GM12878 (cell line): ENCODE measurements at regions not wholly inside any gene's neighbourhood (a gene's known extent, or its start where the extent isn't known, plus 50 kb on each side); places are given as distances from the start of the nearest gene placed in this dataset.

Experiments used
- ATAC-seq: fragments of 200-7000 bp; cut with Tn5 transposase; 3 replicates; pipeline ENCODE4 v1.9.1; 2020; ENCODE audit warnings: mild to moderate bottlenecking, moderate library complexity
- BruUV-seq: library from RNA; stranded (reverse); fragments of 400-500 nt; replicated peaks from 2 replicates; lab custom pipeline; 2021; lab: Mats Ljungman, UMichigan
- CTCF ChIA-PET: fragments of 300-600 bp; sonication (Branson Sonifier 250); formaldehyde crosslinking; extraction: SDS; loops from one replicate; lab custom pipeline; 2021; ENCODE audit warnings: inconsistent platforms; lab: Yijun Ruan, JAX
- POLR2A ChIA-PET: fragments of 350-600 bp; formaldehyde crosslinking; extraction: SDS; loops from one replicate; lab custom pipeline; 2021; ENCODE audit warnings: inconsistent platforms; lab: Charles Lee
- RAD21 ChIA-PET: fragments of 300-600 bp; sonication (Branson Sonifier 250); formaldehyde crosslinking; loops from one replicate; lab custom pipeline; 2023; ENCODE audit warnings: antibody characterized with exemption; ENCODE audit not compliant: unreplicated experiment; lab: Charles Lee
- SMC1A ChIA-PET: fragments of 300-600 bp; sonication (Branson Sonifier 250); formaldehyde crosslinking; loops from one replicate; lab custom pipeline; 2023; ENCODE audit not compliant: unreplicated experiment, uncharacterized antibody; lab: Charles Lee
- DNase-seq: peaks from one replicate; pipeline ENCODE4 v3.0.0-alpha.2; 2011; ENCODE audit warnings: low read depth, low spot score
- FAIRE-seq: peaks from 3 replicates; lab custom pipeline; 2011; peaks lifted over from hg19 to GRCh38; lab: Jason Lieb, UNC
- H2AFZ ChIP-seq: 2 replicates; pipeline ENCODE4 v1.6.0; 2011; ENCODE audit warnings: low read depth, low read length, control low read depth; ENCODE audit not compliant: control insufficient read depth
- H3K27ac ChIP-seq: 2 replicates; pipeline ENCODE4 v1.5.1; 2011; ENCODE audit warnings: control low read depth; ENCODE audit not compliant: control insufficient read depth, insufficient read depth
- H3K27me3 ChIP-seq, 2 experiments: replicated peaks in 1 of 2; 2 replicates each; pipeline versions ENCODE4 v1.6.0 to v1.6.1; 2011; ENCODE audit warnings: low read length in 1 of 2; ENCODE audit not compliant: control insufficient read depth in 2 of 2, insufficient read depth in 2 of 2
- H3K36me3 ChIP-seq, 2 experiments: 2 replicates each; pipeline ENCODE4 v1.5.1; 2011; ENCODE audit warnings: low read length in 1 of 2; ENCODE audit not compliant: control insufficient read depth in 2 of 2, insufficient read depth in 2 of 2
- H3K4me1 ChIP-seq: 2 replicates; pipeline ENCODE4 v1.6.1; 2011; ENCODE audit warnings: mild to moderate bottlenecking, low read length, moderate library complexity, mixed read lengths; ENCODE audit not compliant: control insufficient read depth, insufficient read depth
- H3K4me2 ChIP-seq: 2 replicates; pipeline ENCODE4 v1.6.0; 2011; ENCODE audit warnings: control low read depth; ENCODE audit not compliant: control insufficient read depth, insufficient read depth
- H3K4me3 ChIP-seq: fragments of 200-600 bp; sonication (generic); 2 replicates; pipeline ENCODE4 v1.5.1; 2016
- H3K79me2 ChIP-seq: 2 replicates; pipeline ENCODE4 v1.6.0; 2011; ENCODE audit warnings: low read length; ENCODE audit not compliant: control insufficient read depth, insufficient read depth
- H3K9ac ChIP-seq: 2 replicates; pipeline ENCODE4 v1.8.0; 2011; ENCODE audit warnings: low read length, control low read depth, mixed read lengths; ENCODE audit not compliant: control insufficient read depth, insufficient read depth
- H3K9me3 ChIP-seq: replicated peaks from 3 replicates; pipeline ENCODE4 v1.5.1; 2011; ENCODE audit warnings: mild to moderate bottlenecking, low read length; ENCODE audit not compliant: control insufficient read depth, insufficient read depth
- H4K20me1 ChIP-seq: 2 replicates; pipeline ENCODE4 v1.6.0; 2011; ENCODE audit not compliant: control insufficient read depth, insufficient read depth
- ASH2L ChIP-seq: fragments of 300-600, 200-600 bp; sonication (generic); IDR thresholded peaks from 2 replicates; pipeline ENCODE4 v1.6.1; 2017; ENCODE audit warnings: low read depth, mild to moderate bottlenecking, borderline replicate concordance
- EED ChIP-seq: sonication (generic); IDR thresholded peaks from 2 replicates; pipeline ENCODE4 v1.6.1; 2016; ENCODE audit warnings: antibody characterized with exemption, low read depth
- MEF2A ChIP-seq: IDR thresholded peaks from 2 replicates; pipeline ENCODE4 v1.6.1; 2011; ENCODE audit warnings: low read depth, mild to moderate bottlenecking, low read length, moderate library complexity; ENCODE audit not compliant: insufficient read depth
- NFYA ChIP-seq: IDR thresholded peaks from 2 replicates; pipeline ENCODE4 v1.6.1; 2011; ENCODE audit warnings: low read depth, mild to moderate bottlenecking, low read length, improper control_type of control experiment, borderline replicate concordance
- POLR2AphosphoS5 ChIP-seq: IDR thresholded peaks from 2 replicates; pipeline ENCODE4 v1.6.1; 2011; ENCODE audit warnings: mild to moderate bottlenecking, low read length, inconsistent platforms
- RAD51 ChIP-seq: fragments of 450-650 bp; IDR thresholded peaks from 2 replicates; pipeline ENCODE4 v1.6.1; 2016; ENCODE audit warnings: moderate library complexity, mild to moderate bottlenecking, inconsistent platforms
- SMAD5 ChIP-seq: IDR thresholded peaks from 2 replicates; pipeline ENCODE4 v1.6.1; 2016; ENCODE audit warnings: antibody characterized with exemption, low read depth
- SP1 ChIP-seq: IDR thresholded peaks from one replicate; pipeline ENCODE4 v1.6.1; 2011; ENCODE audit warnings: low read depth, low read length
- TCF3 ChIP-seq: IDR thresholded peaks from 2 replicates; pipeline ENCODE4 v1.6.1; 2012; ENCODE audit warnings: low read depth, mild to moderate bottlenecking, low read length, borderline replicate concordance; ENCODE audit not compliant: insufficient read depth
- WGBS: methylation state at CpG from one replicate; pipeline ENCODE4 v1.1.6; 2016; ENCODE audit warnings: low lambda C conversion rate; ENCODE audit not compliant: insufficient replicate concordance, insufficient coverage; ENCODE audit errors: missing lambda C conversion rate; 5-methylcytosine and 5-hydroxymethylcytosine counted together
- in situ Hi-C: fragments of 300-500 bp; cut with MboI; formaldehyde crosslinking; loops from 9 replicates; pipeline ENCODE4 v1.14.3; 2018; ENCODE audit warnings: mixed read lengths
- intact Hi-C: fragments of 100-400 bp; cut with micrococcal nuclease; formaldehyde crosslinking; loops from one replicate; pipeline ENCODE4 v1.14.2; 2022; ENCODE audit not compliant: unreplicated experiment
- TF ChIP-seq, protein P1 (sequence below): fragments of 450-650 bp; IDR thresholded peaks from 2 replicates; pipeline ENCODE4 v1.6.1; 2016; ENCODE audit warnings: mild to moderate bottlenecking
- TF ChIP-seq, protein P2 (sequence below): IDR thresholded peaks from 2 replicates; pipeline ENCODE4 v1.6.1; 2011; ENCODE audit warnings: borderline replicate concordance, low read depth, mild to moderate bottlenecking, moderate library complexity, low read length; ENCODE audit not compliant: insufficient read depth, poor library complexity, severe bottlenecking

DNA sequence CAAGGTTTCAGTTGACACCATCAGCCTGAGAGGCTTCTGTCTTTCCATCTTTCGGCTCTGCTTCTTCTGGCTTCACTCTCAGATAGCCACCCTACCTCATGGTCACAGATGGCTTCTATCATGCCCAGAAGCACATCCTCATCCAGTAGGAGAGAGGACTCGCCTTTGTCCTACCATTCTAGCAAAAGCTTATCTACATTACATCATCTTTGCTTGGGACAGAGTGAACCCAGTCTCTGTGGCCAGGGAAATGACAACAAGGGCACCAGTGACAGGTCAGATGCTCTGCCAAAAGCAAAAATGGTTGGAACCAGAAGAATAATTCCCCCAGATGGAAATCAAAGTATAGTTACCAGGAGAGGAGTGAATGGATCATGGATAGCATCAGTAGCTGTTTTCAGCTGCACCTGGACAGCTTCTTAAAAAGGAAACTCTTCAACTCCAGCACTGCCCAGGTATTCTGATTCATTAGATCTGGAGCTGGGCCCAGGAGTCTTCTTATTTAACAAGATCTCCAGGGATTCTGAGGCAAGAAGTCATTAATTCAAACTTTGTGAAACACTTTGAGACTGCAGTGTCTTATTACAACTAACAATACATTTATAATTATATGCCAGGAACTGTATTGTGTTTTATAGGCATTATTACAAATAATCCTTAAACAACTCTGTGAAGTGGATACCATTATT is 257.7 kb upstream of the UBE2E3 start (continued):
- TF ChIP-seq, protein P1, sequence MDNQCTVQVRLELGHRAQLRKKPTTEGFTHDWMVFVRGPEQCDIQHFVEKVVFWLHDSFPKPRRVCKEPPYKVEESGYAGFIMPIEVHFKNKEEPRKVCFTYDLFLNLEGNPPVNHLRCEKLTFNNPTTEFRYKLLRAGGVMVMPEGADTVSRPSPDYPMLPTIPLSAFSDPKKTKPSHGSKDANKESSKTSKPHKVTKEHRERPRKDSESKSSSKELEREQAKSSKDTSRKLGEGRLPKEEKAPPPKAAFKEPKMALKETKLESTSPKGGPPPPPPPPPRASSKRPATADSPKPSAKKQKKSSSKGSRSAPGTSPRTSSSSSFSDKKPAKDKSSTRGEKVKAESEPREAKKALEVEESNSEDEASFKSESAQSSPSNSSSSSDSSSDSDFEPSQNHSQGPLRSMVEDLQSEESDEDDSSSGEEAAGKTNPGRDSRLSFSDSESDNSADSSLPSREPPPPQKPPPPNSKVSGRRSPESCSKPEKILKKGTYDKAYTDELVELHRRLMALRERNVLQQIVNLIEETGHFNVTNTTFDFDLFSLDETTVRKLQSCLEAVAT: no peak
- TF ChIP-seq MEF2A: no peak

DNA sequence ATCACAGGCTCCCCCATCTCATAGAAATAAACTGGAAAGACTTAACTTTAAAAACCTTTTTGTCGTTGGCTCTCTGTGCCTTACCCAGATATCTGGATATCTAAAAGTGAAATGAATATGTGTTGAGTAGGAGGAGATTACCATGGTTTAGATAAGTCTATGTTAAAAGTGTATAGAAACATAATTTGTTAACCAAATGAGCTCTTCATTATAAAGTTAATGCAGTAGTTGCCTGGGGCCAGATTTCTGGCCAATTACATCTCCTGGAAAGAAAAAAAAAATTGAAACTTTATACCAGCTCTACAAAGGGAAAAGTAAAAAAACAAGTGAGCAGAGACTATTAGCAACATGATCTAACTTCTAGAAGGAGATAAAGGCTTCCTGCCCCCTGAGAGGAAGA is 259.6 kb upstream of the UBE2E3 start:
- Histone ChIP-seq H2AFZ (no peak overlapping the region), H3K79me2 (no peaks in the 10 kb centered on the region), H3K36me3 (no peaks in the 10 kb centered on the region), H3K27me3 (no peaks in the 10 kb centered on the region), H3K9ac (no peak overlapping the region), H3K27ac (no peak overlapping the region), H3K9me3 (no peaks in the 10 kb centered on the region), H3K4me1 (no peaks in the 10 kb centered on the region), H3K4me3 (no peak overlapping the region), H4K20me1 (no peaks in the 10 kb centered on the region), H3K4me2 (no peak overlapping the region)
- no peak for TF ChIP-seq EED
- RAD21 ChIA-PET: no interaction called here
- POLR2A ChIA-PET: no interaction called here
- ATAC-seq (no peak), DNase-seq (no peak), FAIRE-seq (no peak)
- intact Hi-C loops: no loop called here
- BruUV-seq: no TSS peak
- 0% methylated on average over 1 of the region's 1 CpG for WGBS
- SMC1A ChIA-PET: interaction anchor here (0.6 to 1.5 kb wide), 3 partner anchors 13 to 606 kb away, joined by 3 read pairs; no protein-coding TSS in a partner anchor
- CTCF ChIA-PET: interaction anchor here (1.0 kb wide), 1 partner anchor 41 kb away, joined by 3 read pairs; no protein-coding TSS in a partner anchor
- in situ Hi-C loops: no loop called here

DNA sequence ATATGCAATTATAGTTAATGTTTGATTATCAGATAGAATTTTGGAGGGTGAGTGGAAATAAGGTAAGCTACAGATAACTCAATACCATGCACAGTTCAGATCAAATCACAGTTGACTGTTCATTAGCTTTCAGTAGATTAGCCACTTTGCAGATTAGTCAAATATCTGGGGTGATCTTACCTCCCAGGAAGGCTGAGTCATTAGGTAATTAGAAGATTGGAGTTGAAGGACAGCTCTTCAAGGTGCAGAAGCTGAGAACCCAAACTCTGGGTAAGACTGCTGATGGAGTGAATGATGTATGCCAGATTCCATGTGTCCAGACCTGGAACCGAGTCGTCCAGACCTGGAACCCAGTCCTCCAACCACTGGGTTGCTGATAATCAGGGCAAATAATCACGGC is 262.8 kb upstream of the UBE2E3 start:
- Histone ChIP-seq H4K20me1 (no peaks in the 10 kb centered on the region), H3K79me2 (no peaks in the 10 kb centered on the region), H3K4me1 (no peaks in the 10 kb centered on the region), H3K27ac (no peak overlapping the region), H3K9me3 (no peaks in the 10 kb centered on the region), H3K36me3 (no peaks in the 10 kb centered on the region), H2AFZ (no peak overlapping the region), H3K4me2 (no peak overlapping the region), H3K4me3 (no peak overlapping the region), H3K9ac (no peak overlapping the region), H3K27me3 (no peaks in the 10 kb centered on the region)
- in situ Hi-C loops (no loop called here), intact Hi-C loops (no loop called here)
- no TSS peak for BruUV-seq
- ChIA-PET CTCF (no interaction called here), POLR2A (no interaction called here), RAD21 (no interaction called here), SMC1A (no interaction called here)
- DNase-seq: no peak
- 2% methylated on average over 3 of the region's 3 CpGs for WGBS
- ATAC-seq: no peak
- no peak for FAIRE-seq
- TF ChIP-seq, protein P2, sequence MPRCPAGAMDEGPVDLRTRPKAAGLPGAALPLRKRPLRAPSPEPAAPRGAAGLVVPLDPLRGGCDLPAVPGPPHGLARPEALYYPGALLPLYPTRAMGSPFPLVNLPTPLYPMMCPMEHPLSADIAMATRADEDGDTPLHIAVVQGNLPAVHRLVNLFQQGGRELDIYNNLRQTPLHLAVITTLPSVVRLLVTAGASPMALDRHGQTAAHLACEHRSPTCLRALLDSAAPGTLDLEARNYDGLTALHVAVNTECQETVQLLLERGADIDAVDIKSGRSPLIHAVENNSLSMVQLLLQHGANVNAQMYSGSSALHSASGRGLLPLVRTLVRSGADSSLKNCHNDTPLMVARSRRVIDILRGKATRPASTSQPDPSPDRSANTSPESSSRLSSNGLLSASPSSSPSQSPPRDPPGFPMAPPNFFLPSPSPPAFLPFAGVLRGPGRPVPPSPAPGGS: no peak
- no peak for TF ChIP-seq NFYA
- no peak for TF ChIP-seq RAD51
- no peak for TF ChIP-seq SP1
- TF ChIP-seq POLR2AphosphoS5: no peak
- TF ChIP-seq TCF3: no peak
- TF ChIP-seq SMAD5: no peak
- TF ChIP-seq ASH2L: no peak
